Prostate gland (tissue), 2 donors: ENCODE measurements at regions not wholly inside any gene's neighbourhood (a gene's known extent, or its start where the extent isn't known, plus 50 kb on each side); places are given as distances from the start of the nearest gene placed in this dataset.

Experiments
- DNase-seq: peaks from one replicate; pipeline ENCODE4 v3.0.0-alpha.2; 2019; ENCODE audit warnings: low spot score
- H3K27ac ChIP-seq, 2 donors: fragments of 200-600 bp; sonication (generic); 2 replicates each; pipeline ENCODE4 v1.5.1; 2017 to 2019
- H3K27me3 ChIP-seq: fragments of 200-600 bp; sonication (generic); replicated peaks from 2 replicates; pipeline ENCODE4 v1.5.1; 2019; ENCODE audit not compliant: insufficient read depth
- H3K36me3 ChIP-seq, 2 donors: fragments of 200-600 bp; sonication (generic); 1 replicate in 1 of 2; 2 replicates in 1 of 2; pipeline versions ENCODE4 v1.5.1 to v1.8.1; 2017 to 2019
- H3K4me1 ChIP-seq: fragments of 200-600 bp; sonication (generic); replicated peaks from 2 replicates; pipeline ENCODE4 v1.5.1; 2019
- H3K4me3 ChIP-seq, 2 donors: fragments of 200-600 bp; sonication (generic); 2 replicates each; pipeline ENCODE4 v1.5.1; 2017 to 2019
- H3K9me3 ChIP-seq: fragments of 200-600 bp; sonication (generic); 2 replicates; pipeline ENCODE4 v1.5.1; 2017
- CTCF ChIP-seq, 4 experiments: fragments of 200-600 bp in 2 of 4; fragments of 450-650 bp in 2 of 4; sonication (generic) in 2 of 4; IDR thresholded peaks; 1 replicate in 3 of 4; 2 replicates in 1 of 4; pipeline ENCODE4 v1.5.1; 2016 to 2019; ENCODE audit warnings: antibody characterized with exemption in 4 of 4, mild to moderate bottlenecking in 2 of 4, moderate library complexity in 2 of 4
- POLR2A ChIP-seq: fragments of 450-650 bp; IDR thresholded peaks from one replicate; pipeline ENCODE4 v1.6.1; 2016; ENCODE audit warnings: antibody characterized with exemption, mild to moderate bottlenecking
- POLR2AphosphoS5 ChIP-seq: sonication (generic); formaldehyde crosslinking; IDR thresholded peaks from one replicate; pipeline ENCODE4 v1.6.1; 2017; ENCODE audit warnings: antibody characterized with exemption
- WGBS: methylation state at CpG from one replicate; pipeline ENCODE4 v1.1.5; 2018; 5-methylcytosine and 5-hydroxymethylcytosine counted together
- intact Hi-C: fragments of 100-400 bp; cut with DNase I; formaldehyde crosslinking; loops from one replicate; pipeline ENCODE4 v1.14.2; 2022

GRCh38 chr5:101142102-101142501 lies 239.0 kb upstream of the ST8SIA4 start:
- WGBS, result 81% methylated on average over 3 of the region's 3 CpGs
- no peak for DNase-seq
- TF ChIP-seq POLR2A (no peak), POLR2AphosphoS5 (no peak), CTCF (IDR thresholded peaks at IDR 0.05) (no peak)
- H3K4me3 ChIP-seq, result no peak overlapping the region
- H3K27ac ChIP-seq, result no peak overlapping the region
- no peaks in the 10 kb centered on the region for H3K36me3 ChIP-seq
- intact Hi-C loops, result no loop called here
- no peaks in the 10 kb centered on the region for H3K9me3 ChIP-seq
- H3K27me3 ChIP-seq, result no peaks in the 10 kb centered on the region
- no peaks in the 10 kb centered on the region for H3K4me1 ChIP-seq

- Histone ChIP-seq H3K36me3 (no peaks in the 10 kb centered on the region), H3K4me3 (no peak overlapping the region), H3K27ac (no peak overlapping the region), H3K27me3 (no peaks in the 10 kb centered on the region), H3K9me3 (no peaks in the 10 kb centered on the region), H3K4me1 (no peaks in the 10 kb centered on the region)
- 30% methylated on average over 3 of the region's 3 CpGs for WGBS
- DNase-seq, result no peak
- intact Hi-C loops, result no loop called here
- no peak for TF ChIP-seq POLR2AphosphoS5
- no peak for TF ChIP-seq POLR2A
- no peak for TF ChIP-seq CTCF (IDR thresholded peaks at IDR 0.05)
These were observed 233.4 kb upstream of the ST8SIA4 start for GRCh38 chr5:101136454-101136853.

GRCh38 chr5:101123363-101123762 lies 220.3 kb upstream of the ST8SIA4 start:
- 92% methylated on average over 2 of the region's 2 CpGs for WGBS
- intact Hi-C loops, result no loop called here
- no peak for DNase-seq
- no peak for TF ChIP-seq POLR2AphosphoS5
- no peak for TF ChIP-seq POLR2A
- no peak for TF ChIP-seq CTCF (IDR thresholded peaks at IDR 0.05)
- Histone ChIP-seq H3K4me3 (no peak overlapping the region), H3K27ac (no peak overlapping the region), H3K9me3 (no peaks in the 10 kb centered on the region), H3K36me3 (no peaks in the 10 kb centered on the region), H3K27me3 (no peaks in the 10 kb centered on the region), H3K4me1 (no peaks in the 10 kb centered on the region)

- Histone ChIP-seq H3K4me3 (no peak overlapping the region), H3K27ac (no peak overlapping the region), H3K4me1 (no peaks in the 10 kb centered on the region), H3K36me3 (no peaks in the 10 kb centered on the region), H3K27me3 (no peaks in the 10 kb centered on the region), H3K9me3 (no peaks in the 10 kb centered on the region)
- intact Hi-C loops, result no loop called here
- DNase-seq, result no peak
- TF ChIP-seq CTCF (IDR thresholded peaks at IDR 0.05) (no peak), POLR2A (no peak), POLR2AphosphoS5 (no peak)
These were observed 209.6 kb upstream of the ST8SIA4 start for GRCh38 chr5:101112645-101113044.

- TF ChIP-seq POLR2AphosphoS5 (no peak), CTCF (IDR thresholded peaks at IDR 0.05) (no peak), POLR2A (no peak)
- intact Hi-C loops, result no loop called here
- no peak overlapping the region for H3K4me3 ChIP-seq
- H3K27ac ChIP-seq, result no peak overlapping the region
- DNase-seq, result no peak
- H3K27me3 ChIP-seq, result no peaks in the 10 kb centered on the region
- 22% methylated on average over 1 of the region's 1 CpG for WGBS
- H3K9me3 ChIP-seq, result no peaks in the 10 kb centered on the region
- H3K36me3 ChIP-seq, result no peaks in the 10 kb centered on the region
- no peaks in the 10 kb centered on the region for H3K4me1 ChIP-seq
These were observed 200.8 kb upstream of the ST8SIA4 start for GRCh38 chr5:101103874-101104273.
